Left lobe of liver (tissue), 2 donors: ENCODE measurements at regions not wholly inside any gene's neighbourhood (a gene's known extent, or its start where the extent isn't known, plus 50 kb on each side); places are given as distances from the start of the nearest gene placed in this dataset.

Experiments used
- ATAC-seq: fragments of 200-7000 bp; cut with Tn5 transposase; one replicate; pipeline ENCODE4 v1.9.1; 2020; ENCODE audit warnings: mild to moderate bottlenecking, moderate library complexity
- DNase-seq: peaks from one replicate; pipeline ENCODE4 v3.0.0-alpha.2; 2020; ENCODE audit warnings: low spot score
- donor health status: DM: no; HTN: no; CAD: no; lungs with moderate emphysema.
- donor health status: DM: no; HTN: yes; CAD: no.

- ATAC-seq (no peak), DNase-seq (no peak)
Observed at GRCh38 chr4:53921856-53922255, 142.5 kb downstream of the CHIC2 start.

- ATAC-seq (no peak), DNase-seq (no peak)
Observed at GRCh38 chr4:53920883-53921282, 143.5 kb downstream of the CHIC2 start.

DNA sequence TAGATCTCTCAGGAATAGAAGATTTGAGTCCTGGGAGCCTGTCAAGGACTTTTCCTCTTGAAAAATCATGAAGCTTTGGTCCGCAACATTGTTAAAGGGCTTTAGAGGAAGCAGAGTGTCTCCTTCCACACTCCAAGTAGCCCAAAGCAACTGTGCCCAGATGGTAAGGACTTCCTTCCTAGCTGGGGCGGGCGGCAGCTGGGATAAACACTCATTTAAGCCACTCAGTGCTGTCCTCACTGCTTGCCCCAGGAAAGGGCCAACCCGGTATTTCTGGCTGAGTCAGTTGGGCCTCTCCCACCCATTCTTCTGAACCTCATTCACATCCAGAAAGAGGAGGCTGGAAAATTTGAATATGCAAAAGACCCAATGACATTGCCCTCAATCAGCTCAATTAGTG, 144.3 kb downstream of the CHIC2 start:
- ATAC-seq: no peak
- no peak for DNase-seq

- no peak for ATAC-seq
Observed at GRCh38 chr4:53919535-53919934, 144.9 kb downstream of the CHIC2 start.

DNA sequence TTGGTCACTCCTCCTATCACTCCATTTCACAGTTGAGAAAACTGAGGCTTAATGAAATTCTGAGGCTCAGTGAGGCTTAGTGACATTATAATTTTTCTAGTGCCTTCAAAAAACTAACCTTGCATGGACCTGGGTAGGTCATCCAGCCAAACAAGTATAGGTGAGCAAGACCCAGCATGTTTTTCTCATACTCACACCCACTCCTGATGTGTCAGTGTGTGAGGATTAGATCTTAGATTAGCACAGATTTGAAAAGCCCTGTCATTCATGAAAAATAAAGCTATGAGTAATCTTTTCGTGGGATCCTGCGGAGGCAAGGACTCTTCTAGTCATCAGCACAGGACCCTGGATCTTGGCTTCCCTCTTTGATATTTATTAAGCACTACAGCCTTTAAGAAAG, 146.7 kb downstream of the CHIC2 start:
- no peak for ATAC-seq
- DNase-seq: no peak

More at GRCh38 chr4:53919535-53919934, 144.9 kb downstream of the CHIC2 start:
- no peak for DNase-seq

GRCh38 chr4:53916431-53916889, 147.9 kb downstream of the CHIC2 start:
- DNase-seq: no peak
- no peak for ATAC-seq

DNA sequence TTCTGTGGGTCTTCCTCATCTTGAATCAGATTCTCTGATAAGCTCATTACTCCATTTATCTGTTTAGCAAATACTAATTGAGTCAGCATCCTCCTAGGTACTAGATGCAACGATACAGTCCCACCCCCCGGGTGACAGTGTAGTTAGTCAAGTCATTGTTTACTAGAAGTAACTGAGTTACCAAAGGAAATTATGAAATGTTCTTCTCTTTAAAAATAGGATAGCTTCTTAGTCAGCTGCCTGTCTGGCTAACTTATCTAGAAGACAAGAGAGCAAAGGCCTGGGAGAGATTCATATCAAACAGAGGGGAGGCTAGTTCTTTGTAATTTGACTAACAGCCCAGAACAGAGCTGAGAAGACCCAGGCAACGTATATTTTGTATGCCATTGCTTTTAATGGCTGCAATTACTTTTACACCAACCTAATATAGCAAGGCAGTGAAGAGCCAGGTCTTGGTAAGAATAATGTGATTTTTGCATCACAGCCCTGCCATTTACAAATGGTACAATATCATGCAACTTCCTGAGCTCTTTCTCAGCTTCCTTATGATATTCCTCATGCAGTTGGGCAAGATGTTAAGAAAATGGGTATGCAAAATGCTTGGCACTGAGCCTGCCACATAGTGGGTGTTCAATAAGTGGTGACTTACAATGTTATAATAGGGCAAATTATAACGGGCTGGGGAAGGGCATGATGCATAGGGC, 149.9 kb downstream of the CHIC2 start:
- ATAC-seq: no peak
- no peak for DNase-seq

DNA sequence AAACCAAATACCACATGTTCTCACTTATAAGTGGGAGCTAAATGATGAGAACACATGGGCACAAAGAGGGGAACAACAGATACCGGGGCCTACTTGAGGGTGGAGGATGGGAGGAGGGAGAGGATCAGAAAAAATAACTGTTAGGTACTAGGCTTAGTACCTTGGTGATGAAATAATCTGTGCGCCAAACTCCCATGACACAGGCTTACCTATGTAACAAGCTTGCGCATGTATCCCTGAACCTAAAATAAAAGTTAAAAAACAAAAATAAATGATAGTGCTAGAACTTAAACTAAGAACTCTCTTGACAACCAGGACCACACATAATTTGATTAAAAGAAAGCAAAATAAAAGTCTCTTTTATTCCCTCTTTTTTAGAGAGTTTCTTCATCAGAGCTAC, 150.6 kb downstream of the CHIC2 start:
- DNase-seq: no peak
- ATAC-seq: no peak

DNA sequence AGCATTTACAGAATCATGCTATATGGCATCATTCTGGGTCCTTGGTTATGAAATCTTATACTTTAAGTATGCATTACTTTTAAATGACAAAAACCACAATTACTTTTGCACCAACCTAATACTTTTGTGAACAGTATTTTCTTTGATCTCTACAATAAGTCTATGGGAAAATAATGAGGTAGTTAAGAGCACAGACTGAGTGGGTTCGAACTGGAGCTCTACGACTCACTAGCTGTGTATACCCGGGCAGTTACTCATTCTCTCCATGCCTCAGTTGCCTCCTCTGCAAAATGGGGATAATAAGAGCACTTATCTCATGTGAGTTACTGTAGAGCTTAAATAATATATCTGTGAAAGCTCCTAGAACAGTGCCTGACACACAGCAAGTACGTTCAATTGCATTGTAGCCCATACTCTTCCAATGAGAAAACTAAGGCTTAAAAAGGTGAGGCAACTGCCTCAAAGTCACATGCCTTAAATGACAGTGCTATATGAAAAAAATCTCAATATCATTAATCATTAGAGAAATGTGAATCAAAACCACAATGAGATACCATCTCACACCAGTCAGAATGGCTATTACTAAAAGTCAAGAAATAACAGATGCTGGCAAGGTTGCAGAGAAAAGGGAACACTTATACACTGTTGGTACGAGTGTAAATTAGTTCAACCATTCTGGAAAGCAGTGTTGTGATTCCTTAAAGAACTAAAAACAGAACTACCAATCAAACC, 151.5 kb downstream of the CHIC2 start:
- DNase-seq: no peak
- no peak for ATAC-seq

- ATAC-seq (peak; percentile 95), DNase-seq (peak; percentile 69)
Observed at GRCh38 chr4:53908661-53909078, 155.7 kb downstream of the CHIC2 start.

GRCh38 chr4:53907772-53908171, 156.6 kb downstream of the CHIC2 start:
- DNase-seq: no peak
- ATAC-seq: no peak

DNA sequence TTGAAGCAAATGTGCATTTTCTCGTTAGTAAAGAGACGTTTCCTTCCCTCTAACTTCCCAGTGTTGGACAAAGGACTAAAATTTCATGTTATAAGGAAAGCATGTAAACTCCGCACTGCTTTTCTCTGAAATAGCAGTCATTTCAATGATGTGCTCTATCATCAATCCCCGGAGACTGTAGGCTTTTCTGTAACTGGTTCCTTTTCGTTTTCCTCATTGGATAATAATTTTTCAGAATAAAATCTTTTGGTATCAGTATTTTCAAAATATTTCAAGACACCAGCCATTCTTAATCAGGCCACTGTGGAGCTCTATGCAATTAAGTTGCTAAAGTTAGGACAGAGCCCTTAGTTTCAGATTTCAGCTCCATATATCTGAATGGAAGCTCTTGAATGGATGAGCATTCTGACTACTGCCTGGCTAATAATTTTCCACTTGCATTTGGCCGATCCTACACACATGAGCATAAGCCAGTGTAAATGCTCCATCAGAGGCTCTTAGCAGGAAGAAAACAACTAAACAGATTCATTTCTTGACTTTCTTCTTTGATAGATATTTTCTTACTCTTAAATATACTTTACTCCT, 157.7 kb downstream of the CHIC2 start:
- no peak for ATAC-seq
- DNase-seq: no peak

DNA sequence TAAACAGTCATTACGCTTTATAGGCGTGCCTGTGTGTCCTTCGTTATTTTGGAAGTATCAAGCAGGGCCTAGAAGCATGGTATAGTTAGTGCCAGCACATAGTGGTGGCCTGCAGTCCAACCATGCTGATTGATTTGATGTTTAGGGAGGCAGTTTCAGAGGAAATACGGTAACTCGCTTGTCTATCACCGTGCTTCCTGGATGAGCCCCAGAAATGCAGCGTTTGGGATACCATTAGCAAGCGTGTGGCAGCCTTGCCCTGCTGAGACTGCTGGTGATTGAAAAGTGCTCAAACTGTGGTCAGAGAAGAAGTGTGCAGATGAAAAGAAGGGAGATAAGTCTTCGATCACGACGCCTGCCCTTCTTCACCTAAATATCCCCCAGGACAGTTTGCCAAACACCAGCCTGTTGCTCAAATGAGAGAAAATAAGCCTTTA, 158.4 kb downstream of the CHIC2 start:
- ATAC-seq (peak; percentile 80), DNase-seq (peak; percentile 72)

GRCh38 chr4:53905276-53905940, 159.0 kb downstream of the CHIC2 start:
- ATAC-seq: peak; percentile 5

GRCh38 chr4:53902786-53903185, 161.6 kb downstream of the CHIC2 start:
- ATAC-seq: no peak

More at GRCh38 chr4:53905276-53905940, 159.0 kb downstream of the CHIC2 start:
- DNase-seq: no peak

DNA sequence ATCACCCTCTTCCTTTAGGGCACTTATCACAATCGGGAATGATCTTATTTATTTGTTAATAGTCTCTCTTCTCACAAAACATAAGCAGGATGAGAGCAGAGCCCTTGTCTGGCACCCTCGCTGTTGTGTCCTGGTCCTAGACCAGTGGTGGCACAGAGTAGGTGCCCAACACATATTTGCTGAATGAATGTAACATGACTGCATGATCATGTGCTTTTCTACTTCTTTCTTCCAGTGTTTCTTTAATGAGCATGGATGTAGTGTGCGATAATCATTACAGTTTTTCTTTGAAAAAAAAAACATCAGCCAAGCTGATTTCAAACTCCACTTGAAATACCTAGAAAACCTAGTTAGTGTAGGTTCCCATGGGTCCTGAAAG, 164.1 kb downstream of the CHIC2 start:
- no peak for ATAC-seq
- no peak for DNase-seq

More at GRCh38 chr4:53902786-53903185, 161.6 kb downstream of the CHIC2 start:
- DNase-seq: no peak

DNA sequence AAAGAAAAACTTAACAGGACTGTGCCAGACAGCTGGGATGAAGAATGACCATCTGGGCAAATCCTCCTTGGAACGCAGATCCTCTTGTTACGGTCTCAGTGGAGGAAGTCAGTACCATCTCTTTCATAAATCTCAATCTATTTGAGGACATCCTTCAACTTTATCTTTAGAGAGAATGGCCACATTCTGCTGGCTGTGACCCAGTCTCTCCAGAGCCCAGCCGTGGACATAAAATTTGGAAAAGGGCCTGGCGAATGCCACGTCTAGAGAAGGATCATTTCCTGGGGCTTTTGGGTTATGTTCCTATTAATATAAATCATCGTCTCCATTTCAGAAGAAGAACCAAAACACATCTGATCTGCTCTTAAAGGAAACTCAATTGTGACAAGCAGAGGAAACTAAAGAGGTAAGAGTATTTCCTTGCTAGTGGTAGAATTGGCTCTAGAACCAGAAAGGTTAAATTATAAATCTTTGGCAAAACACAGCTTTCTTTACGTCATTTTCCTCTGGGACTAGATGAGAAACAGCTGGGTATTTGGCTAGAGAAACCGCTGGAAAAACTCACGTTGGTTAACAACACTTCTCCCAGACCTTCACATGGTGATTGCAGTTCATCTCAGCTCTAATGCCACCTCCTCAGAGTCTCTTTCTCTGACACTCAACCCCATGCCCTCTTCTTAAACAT, 164.7 kb downstream of the CHIC2 start:
- DNase-seq: no peak
- ATAC-seq: no peak

DNA sequence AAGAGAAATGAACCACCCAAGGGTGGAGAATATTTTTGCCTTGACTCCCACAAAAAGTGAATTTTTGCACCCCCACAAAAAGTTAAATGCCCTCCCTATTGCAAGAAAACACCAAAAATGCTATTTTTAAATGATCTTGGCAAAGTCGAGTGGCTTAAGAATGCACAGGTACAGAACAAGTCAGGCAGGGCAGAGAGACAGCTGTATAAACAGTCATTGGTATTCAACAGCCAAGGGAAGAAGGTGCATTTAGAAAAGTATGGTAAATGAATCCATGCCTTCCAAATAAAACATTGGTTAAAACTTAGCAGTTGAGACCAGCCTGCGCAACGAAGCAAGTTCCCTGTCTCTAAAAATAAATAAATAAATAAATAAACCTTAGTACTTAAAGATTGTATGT, 169.3 kb downstream of the CHIC2 start:
- no peak for ATAC-seq
- DNase-seq: no peak

- ATAC-seq: no peak
- DNase-seq: no peak
Observed at GRCh38 chr4:53890461-53890860, 173.9 kb downstream of the CHIC2 start.

DNA sequence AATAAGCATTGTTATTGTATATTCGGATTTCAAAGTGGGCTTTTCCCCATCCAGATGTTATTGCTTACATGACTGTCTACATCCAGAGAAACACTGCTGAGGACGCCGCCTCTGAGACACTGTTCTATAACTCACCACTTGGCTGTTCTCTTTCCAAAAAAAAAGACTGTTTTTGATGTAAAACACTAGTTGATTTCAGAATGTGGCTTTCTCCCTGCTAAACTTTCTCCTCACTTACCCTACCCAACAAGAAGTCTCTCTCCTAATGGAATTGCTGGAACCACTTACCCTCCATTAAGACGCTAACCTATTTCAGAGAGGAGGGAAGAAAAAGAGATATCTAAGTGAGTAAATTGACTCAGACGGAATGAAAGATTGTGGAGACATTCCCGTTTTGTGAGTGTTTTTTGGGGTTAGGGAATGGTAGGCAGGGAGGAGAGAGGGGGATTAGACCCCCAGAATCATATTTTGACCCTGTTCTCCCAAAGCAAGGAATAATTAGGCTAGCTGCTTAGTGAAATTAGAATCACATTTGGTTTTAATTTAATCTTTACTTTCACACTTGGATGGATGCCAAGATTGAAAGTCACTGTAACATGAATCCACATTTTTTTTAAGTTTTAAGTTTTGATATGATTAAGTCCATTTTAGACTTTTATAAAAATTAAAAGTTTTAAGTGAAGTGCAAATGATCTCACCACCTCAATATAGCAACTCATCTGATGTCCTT, 174.9 kb downstream of the CHIC2 start:
- DNase-seq: no peak
- no peak for ATAC-seq
